ENCODE measurements at regions not wholly inside any gene's neighbourhood (a gene's known extent, or its start where the extent isn't known, plus 50 kb on each side); places are given as distances from the start of the nearest gene placed in this dataset.

DNA sequence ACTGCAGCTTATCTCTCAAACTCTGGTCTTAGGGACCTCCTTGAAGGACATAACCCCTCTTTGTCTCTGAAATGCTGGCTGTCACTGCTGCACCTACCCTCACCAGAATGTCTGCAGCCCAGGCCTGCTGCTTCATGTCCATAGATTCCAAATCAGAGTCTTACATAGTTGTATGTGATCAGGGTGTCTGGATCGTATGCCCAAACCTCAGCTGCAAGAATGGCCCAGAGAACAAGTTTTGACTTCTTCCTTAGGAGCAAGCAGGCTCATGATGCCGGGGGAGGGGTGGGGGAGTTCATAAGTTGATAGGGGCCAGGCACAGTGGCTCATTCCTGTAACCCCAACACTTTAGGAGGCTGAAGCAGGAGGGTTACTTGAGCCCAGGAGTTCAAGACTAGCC lies 55.8 kb upstream of the RMDN2 start:
- no peak for DNase-seq

DNA sequence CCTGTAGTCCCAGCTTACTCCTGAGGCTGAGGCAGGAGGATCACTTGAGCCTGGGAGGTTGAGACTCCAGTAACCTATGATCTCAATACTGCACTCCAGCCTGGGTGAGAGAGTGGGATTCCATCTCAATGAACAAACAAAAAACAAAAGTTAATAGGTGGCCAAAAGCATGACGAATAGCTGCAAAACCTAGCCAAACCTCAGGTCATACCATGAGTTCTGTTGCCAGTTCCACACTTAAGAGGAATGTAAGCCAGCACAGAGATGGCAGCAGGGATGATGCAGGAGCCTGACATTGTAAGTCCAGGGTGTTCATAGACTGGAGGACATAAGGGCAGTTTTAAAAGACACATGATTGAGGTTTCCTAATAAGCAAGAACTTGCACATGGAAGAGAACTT lies 55.3 kb upstream of the RMDN2 start:
- DNase-seq = no peak

DNA sequence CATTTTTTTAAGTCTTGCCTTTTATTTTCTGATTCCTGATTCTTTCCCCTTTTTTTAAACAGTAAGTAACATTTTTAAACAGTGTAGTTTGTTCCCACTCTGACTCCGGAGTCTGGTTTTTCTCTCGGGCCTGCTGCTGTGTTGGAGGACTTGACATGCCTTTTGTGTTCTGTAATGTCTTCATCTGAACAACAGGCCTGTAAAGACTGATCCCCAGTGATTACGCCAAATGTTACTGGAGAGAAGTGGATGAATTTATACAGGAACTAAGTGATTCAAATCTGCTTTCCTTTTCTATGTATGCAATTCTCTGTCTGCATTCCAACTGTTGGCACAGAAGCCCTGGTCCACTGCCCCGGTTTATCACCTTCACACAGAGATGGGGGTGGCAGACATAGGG lies 54.3 kb upstream of the RMDN2 start:
- no peak for DNase-seq

DNA sequence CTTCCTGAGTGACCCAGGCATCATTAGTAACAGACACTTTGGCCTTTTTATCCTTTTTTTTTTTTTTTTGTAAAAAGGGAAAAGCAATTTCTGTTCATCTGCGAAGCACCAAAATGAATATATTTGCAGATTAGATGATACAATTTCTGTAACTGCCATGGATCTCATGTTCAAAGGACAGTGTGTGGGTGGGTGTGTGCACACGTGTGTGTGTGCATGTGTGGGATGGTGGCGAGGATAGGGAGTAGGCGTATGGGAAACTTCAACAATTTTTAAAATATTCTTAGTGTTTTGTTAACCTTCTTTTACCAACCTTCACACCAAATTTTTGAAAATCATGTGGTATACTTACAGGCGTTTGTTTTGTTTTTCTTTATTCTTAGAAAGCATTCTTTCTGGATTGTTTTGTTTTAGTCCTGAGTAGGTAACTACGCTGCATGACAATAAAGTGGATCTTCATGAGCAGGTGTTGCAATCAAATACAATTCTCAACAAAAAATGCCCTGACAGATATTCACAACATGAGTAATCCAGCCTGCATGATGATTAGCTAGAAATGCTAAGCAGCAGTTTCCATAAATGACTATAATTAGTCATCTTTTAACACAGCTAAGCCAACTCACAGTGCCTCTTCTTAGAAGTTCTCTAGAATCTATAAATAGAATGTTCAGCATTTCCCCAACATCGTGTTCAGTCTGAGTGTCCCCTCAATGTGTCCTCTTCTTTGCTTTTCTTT lies 53.5 kb upstream of the RMDN2 start:
- DNase-seq = peak; percentile 66

DNA sequence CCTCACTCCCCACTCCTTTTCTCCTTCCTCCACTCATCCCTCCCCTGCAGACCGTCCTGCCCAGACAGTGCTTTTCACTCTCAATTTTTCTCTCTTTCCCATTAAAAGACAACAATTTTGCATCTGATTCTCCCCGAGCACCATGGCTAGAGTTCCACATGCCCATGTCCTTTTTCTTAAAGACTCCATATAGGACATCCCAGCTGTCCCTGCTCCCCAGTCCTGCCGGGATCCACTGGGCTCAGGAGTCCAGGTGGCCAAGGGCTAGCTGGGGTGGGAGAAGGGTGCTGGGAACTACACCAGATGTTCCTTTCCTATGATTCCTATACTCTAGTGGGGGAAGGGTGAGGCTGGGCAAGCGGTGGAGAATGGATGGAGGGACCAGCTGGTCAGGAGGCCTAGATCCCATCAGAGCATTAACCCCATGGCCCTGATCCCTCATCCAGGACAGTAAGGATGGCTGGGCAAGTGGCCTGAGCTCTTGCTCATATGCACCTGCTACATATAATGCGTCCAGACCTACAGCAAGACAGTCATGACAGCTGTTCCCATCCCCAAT lies 52.8 kb upstream of the RMDN2 start:
- no peak for DNase-seq

DNA sequence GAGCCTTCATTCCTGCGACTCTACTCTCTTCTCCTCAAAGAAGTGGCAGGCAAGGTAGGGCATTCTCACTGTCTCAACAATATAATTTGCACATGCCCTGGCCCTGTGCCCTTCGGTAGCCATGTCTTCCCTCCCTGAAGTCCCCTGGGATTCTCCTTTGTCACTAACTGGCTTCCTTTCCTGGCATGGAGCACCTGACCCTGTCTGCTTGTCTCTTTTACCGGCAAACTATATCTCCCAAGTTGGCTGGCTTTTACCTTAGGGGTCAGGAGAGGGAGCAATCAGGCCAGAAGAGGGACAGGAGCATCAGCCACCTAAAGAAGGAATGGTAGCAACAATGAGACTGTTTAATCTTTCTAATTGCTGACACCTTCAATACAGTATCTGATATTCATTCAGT lies 51.9 kb upstream of the RMDN2 start:
- DNase-seq = no peak

DNA sequence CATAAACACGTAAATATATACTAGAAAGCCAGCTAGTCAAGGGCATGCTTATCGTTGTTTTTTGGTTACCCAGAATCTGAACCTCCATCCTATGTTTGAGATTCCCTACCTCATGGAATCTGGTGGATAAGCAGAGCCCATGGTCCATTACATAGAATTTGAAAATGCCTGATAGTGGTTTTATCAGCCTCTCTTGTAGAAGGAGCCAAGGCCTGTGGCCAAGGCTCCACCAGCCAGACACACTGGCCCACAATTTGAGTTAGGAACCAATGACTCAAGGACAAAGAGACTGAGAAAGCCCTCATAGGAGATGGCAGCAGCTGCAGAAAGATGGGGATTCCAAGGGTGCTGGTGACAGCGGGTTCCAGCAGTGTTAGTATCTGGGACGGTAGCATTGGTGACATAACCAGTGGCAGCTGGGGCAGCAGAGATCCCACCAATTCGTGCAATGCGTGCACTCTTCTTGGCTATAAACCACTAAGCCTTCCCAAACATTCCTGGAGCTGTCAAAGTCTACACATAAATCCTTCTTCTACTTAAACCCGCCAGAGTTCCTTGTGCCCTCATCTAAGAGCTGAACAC lies 51.2 kb upstream of the RMDN2 start:
- DNase-seq = no peak

DNA sequence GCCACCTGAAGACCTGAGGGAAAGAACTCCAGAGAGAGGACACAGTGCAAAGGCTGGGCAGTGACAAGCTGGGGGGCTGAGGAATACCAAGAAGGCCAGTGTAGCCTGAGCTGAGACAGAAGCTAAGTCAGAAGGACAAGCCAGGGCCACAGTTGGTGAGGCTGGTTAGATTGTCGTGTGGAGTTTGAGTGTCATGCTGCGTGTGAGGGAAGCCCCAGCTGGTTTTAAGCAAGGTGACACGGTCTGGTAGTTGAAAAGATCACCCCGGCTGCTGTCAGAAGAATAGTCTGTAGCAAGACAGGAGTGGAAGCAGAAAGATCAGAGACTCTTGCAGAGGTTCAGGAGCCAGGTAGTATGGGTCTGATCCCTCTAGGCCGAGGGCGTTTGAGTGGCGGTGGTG lies 50.6 kb upstream of the RMDN2 start:
- DNase-seq = no peak

Measured in SIG-M5 (cell line).